PC-9 (cell line): ENCODE measurements at regions not wholly inside any gene's neighbourhood (a gene's known extent, or its start where the extent isn't known, plus 50 kb on each side); places are given as distances from the start of the nearest gene placed in this dataset.

Experiments
- CTCF ChIP-seq: fragments of 200-600 bp; sonication (generic); conservative IDR thresholded peaks from 2 replicates; pipeline ENCODE4 v1.6.1; 2017; ENCODE audit warnings: mixed run types, antibody characterized with exemption, mild to moderate bottlenecking, moderate library complexity
- EZH2 ChIP-seq: fragments of 200-600 bp; sonication (generic); IDR thresholded peaks from 2 replicates; pipeline ENCODE4 v1.8.0; 2017; ENCODE audit warnings: antibody characterized with exemption, low read depth

- no peak for TF ChIP-seq CTCF
- TF ChIP-seq EZH2: no peak
Measured at GRCh38 chr18:55161916-55162315, 202.7 kb upstream of the CCDC68 start.
